GM12875 (cell line): ENCODE measurements at regions not wholly inside any gene's neighbourhood (a gene's known extent, or its start where the extent isn't known, plus 50 kb on each side); places are given as distances from the start of the nearest gene placed in this dataset.

Source experiments
- H3K4me3 ChIP-seq: one replicate; pipeline ENCODE4 v1.5.1; 2011; ENCODE audit warnings: low read depth, low read length, control low read depth
- TF ChIP-seq, protein P1 (sequence below): IDR thresholded peaks from 2 replicates; pipeline ENCODE4 v1.5.1; 2011; ENCODE audit warnings: low read depth, mild to moderate bottlenecking, control low read depth, inconsistent platforms, low read length, moderate library complexity, borderline replicate concordance; ENCODE audit not compliant: insufficient read depth

DNA sequence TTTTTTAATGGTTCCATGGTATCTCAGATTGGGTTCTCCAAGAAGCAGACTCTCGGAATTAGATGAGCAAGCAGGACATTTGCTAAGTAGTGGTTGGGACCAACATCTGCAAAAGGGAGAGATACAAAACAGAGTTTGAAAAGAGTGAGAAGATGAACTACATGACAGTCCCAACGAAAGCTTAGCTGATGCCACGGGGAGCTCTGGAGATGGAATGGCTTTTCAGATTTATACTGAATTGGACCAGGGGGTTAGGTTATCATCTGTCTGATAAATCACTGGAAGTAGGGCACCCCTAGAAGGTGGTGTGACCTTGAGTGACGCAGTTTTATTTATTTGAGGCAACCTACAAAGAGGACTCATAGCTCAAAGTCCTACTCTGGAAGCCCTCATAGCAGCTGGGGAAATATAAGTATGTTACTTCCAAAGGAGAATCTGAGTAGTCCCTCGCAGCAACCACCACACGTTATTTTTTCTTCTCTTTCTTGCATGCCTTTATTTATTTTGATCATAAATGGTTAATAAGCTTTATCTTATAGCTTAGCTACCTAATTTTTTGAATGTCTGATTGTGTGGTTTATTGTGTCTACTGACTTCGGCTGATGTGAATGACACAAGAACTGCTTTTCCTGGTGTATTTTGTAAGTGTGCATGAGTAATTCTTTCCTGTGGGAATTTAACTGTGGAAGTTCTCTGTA is 815.4 kb downstream of the SQOR start:
- TF ChIP-seq, protein P1, sequence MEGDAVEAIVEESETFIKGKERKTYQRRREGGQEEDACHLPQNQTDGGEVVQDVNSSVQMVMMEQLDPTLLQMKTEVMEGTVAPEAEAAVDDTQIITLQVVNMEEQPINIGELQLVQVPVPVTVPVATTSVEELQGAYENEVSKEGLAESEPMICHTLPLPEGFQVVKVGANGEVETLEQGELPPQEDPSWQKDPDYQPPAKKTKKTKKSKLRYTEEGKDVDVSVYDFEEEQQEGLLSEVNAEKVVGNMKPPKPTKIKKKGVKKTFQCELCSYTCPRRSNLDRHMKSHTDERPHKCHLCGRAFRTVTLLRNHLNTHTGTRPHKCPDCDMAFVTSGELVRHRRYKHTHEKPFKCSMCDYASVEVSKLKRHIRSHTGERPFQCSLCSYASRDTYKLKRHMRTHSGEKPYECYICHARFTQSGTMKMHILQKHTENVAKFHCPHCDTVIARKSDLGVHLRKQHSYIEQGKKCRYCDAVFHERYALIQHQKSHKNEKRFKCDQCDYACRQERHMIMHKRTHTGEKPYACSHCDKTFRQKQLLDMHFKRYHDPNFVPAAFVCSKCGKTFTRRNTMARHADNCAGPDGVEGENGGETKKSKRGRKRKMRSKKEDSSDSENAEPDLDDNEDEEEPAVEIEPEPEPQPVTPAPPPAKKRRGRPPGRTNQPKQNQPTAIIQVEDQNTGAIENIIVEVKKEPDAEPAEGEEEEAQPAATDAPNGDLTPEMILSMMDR, result no peak
- H3K4me3 ChIP-seq, result no peak overlapping the region

DNA sequence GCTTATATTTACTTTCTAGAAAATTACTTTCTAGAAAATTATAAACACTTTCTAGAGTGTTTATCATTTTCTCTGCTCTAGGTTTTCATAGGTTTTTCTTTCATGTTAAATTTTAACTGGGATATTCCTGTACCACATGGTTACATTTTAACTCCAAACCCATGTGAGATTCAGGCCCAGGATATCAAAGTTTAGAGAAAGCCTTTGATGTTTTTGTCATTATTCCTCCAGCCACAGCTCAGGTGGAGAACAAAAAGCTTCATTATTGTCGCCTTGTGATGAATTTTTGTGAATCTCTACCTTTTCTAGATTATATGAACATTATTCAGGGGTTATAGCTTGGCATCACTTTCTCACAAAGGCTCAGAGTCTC is 816.0 kb downstream of the SQOR start:
- TF ChIP-seq, protein P1, result no peak
- H3K4me3 ChIP-seq, result no peak overlapping the region

DNA sequence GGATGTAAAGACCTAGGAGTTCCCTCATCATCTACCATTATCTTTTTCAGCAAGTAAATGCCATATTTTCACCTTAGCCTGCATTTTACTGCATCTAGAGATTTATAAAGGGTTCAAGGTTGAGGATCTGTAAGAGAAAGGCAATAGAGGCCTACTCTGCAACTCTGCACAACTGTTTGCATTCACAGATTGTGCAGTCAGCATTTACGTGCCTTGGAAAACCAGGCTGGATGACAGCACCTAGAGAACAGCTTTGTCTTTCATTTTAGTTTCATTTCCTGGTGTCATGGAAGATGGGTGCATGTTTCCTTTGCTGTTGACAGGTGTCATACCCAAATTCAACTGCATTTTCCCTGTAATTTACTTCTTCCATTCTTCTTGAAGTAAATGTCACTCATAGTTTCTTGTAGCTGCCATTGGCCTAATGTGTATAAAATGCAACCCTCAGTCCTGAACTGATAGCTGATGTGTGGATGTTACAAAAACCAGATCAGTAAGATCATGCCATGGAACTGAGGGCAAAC is 817.5 kb downstream of the SQOR start:
- no peak overlapping the region for H3K4me3 ChIP-seq
- TF ChIP-seq, protein P1, result no peak

DNA sequence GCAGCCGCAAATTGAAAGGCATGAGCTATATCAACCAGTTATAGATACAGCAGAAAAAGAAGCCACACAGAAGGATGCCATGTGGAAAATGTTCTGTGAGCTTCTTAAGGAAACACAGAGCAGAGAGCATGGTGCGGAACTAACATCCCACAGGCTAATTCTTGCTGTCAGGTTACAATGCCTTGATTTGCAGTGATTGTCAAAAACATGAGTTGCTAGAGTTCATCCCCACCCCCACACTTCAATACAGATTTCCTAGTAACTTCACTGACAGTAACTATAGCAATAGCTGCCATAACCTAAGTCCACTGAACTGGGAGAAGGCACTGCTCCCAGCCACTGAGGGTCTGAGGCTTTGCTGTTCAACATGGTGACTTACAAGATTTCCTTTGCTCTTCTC is 821.6 kb downstream of the SQOR start:
- TF ChIP-seq, protein P1, result no peak
- H3K4me3 ChIP-seq, result no peak overlapping the region

DNA sequence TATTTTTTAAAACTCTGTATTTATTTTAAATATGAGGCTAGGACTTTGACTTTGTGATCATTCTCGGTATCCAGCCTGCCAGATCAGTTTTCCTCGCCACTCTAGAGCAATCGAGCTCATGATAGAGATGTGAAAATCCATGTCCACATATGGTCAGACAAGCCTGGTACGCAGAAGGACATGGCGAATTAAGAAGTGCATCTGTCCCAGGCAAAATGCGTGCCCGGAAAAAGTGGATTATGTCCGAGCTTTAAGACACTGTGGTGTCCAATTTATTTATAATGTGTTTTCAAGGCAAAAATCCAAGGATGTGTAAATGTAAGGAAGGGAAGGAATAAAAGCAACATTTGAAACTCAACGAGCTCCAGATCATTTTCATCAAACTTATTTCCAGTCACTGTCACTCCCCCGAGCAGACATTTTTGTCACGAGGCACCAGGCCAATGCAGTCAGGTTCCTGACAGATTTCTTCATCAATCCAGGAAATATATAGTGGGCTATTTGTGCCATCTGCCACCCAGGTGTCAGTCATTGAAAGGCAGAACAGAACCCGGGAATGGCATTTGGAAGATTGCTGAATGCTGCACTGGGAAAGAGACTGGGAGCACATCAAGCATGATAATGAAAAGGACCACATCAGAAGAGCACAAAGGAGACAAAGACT is 825.7 kb downstream of the SQOR start:
- TF ChIP-seq, protein P1, result no peak
- no peak overlapping the region for H3K4me3 ChIP-seq

DNA sequence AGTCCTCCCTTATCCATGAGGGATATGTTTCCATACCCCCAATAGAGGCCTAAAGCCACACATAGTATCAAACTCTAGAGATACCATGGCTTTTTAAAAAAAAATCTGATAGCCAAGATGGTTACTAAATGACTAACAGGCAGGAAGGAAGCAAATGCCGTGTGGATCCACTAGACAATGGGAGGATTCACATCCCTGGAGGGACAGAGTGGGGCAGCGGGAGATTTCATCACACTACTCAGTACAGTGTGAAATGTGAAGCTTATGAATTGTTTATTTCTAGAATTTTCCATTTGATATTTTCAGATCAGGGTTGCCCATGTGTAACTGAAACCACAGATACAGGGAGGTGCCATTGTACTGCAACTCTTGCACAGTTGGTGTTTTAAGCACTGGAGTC is 826.6 kb downstream of the SQOR start:
- TF ChIP-seq, protein P1, result no peak
- H3K4me3 ChIP-seq, result no peak overlapping the region

DNA sequence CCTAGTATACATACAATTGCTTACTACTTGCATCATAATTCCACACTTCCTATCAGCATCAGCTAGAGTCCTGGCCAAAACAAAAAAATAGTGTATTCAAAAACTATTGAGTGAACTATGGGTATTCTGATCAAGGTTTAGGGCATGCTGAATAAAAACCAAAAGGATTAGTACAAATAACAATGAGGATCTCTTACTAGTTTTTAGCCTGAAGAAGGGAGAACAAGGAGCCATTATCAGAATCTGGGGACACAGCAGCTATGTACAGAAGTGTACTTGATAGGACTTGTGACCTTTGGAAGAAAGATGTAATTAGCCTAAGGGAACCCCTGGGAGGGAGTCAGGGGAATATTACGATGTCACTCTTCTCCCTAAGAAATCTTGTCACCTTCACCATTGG is 832.2 kb downstream of the SQOR start:
- TF ChIP-seq, protein P1, result no peak
- H3K4me3 ChIP-seq, result no peak overlapping the region
